ENCODE measurements at regions not wholly inside any gene's neighbourhood (a gene's known extent, or its start where the extent isn't known, plus 50 kb on each side); places are given as distances from the start of the nearest gene placed in this dataset.

GRCh38 chr13:91086936-91087716, 260.4 kb upstream of the MIR17HG start:
- no peak for DNase-seq

GRCh38 chr13:91097269-91097668, 250.2 kb upstream of the MIR17HG start:
- no peak for DNase-seq

DNA sequence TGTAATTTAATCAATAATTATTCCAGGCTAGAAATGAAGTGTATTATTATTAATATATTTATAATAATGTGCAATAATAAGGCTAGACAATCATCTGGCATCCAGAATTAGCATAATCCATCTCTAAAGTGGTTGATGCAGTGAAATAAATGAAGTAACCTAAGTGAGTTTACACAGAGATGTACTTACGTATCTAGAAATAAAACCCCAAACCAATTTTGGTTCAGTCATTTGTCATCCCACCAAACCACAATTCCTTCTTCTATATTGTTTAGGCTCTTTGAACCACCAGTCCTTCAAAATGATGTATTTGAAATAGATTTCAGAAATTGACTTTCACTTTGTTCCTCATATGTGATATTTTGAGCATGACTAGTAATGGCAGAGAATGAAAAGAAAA, 247.6 kb upstream of the MIR17HG start:
- no peak for DNase-seq

DNA sequence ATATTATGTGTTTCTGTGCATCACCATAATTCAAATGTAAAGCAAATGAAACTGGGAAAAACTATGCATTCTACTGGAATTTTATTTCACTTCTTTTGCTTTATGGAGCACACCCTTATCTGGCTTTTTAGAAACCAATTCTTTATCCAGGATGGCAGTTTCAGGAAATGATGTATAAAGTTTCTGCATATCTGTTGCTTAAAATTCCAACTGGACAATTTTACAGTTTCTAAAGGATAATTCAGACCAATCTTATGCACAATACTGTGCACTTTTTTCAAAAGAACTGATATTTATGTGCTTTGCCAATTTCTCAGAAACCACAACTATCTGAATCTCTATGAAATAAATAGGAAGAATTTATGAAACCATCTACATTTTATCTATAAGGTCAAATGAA, 246.5 kb upstream of the MIR17HG start:
- no peak for DNase-seq

- no peak for DNase-seq
Observed at GRCh38 chr13:91101381-91101780, 246.1 kb upstream of the MIR17HG start.

DNA sequence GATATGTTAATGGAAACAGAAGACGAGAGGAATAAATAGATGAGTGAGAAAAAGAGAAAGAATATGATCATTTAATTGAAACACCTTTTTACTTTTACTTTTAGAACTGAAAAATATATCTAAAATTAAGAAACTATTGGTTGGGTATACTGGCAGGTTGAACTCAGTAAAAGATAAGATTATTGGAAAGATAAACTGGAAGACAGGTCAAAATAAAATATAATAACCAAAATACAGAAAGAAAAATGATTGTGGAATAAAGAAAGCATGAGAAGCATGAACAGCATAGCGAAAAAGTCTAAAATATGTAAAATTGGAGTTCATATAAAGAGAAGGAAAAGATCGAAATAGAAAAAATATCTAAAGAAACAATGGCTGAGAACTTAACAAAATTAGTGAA, 242.2 kb upstream of the MIR17HG start:
- no peak for DNase-seq

DNA sequence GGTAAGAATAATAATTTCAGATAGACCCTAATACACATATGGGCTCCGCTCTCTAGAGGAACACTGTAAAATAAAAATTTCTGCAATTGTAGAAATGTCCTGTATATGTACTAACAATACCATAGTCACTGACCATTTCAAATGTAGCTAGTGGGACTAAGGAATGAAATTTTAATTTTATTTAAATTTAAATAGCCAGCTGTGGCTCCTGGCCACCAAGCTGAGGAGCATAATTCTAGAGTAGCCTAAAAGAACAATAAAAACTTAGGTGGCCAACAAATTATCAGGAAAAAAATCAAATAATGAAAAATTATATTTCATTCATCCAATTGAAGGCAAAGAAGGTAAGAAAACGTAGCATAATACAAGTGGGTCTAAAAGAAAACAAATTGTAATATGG, 240.9 kb upstream of the MIR17HG start:
- no peak for DNase-seq

DNA sequence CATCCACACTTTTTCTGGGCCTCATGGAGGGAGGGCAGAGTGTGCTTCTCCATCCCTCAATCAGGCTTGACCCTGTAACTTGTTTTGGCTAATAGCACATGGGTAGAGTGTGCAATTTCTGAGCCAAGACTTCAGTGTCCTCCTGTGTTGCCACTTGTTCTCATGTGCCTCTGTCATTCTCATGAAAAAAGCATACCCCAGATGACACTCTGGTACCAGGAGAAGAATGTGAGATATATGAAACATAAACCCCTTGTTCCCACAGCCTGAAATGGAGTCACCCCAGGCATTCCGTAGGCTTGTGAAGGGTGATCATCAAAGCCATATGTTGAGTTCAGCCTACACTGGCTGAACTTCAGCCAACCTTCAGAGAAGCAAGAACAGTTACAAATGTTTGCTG, 239.2 kb upstream of the MIR17HG start:
- DNase-seq: no peak

- no peak for DNase-seq
Observed at GRCh38 chr13:91111476-91112200, 235.8 kb upstream of the MIR17HG start.

DNA sequence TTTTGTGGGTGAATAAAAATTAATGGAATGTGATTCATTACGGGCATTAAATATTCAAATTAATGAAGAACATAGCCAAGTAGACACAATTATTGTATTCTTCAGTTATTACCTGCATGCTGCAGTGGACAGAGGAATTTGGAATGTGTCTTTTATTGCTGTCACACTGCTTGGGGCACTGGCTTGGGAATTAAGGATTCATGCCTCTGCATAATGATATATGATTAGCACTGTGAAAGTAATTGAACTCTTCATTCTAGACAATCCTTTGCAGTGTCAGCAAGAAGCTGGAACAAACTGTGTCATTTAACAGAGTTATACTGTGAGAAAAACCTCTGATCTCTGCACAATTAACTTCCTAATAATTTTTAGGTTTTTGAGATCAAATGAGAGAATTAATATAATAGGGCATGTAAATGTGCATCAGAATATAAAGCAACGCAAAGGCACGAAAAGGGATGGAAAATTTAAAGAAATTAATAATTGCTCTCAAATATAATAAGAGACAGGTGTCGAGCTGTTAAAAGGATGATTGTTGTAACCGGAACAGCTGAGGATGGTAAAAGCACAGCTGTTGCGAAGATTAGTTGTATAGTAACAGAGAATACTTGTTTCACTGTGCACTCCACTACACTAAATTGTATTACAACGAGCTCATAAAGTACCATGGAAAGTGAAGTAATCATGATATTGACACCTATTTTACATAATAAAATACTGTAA, 235.1 kb upstream of the MIR17HG start:
- DNase-seq: no peak

DNA sequence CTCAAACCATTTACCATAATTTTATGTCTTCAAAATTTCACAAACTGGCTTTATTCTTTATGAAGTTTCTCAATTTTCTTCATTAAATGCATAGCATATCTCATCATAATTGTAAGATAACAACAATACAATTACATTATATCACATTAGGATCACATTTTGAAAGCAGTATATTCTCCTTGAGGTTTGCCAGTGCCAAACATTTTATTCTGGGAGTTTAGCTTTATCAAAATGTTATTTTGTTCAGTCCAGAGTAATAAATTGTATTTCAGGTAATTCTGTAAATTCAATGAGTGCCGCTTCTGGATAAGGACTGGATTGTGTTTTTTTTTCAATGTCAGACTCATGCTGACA, 234.6 kb upstream of the MIR17HG start:
- DNase-seq: no peak

DNA sequence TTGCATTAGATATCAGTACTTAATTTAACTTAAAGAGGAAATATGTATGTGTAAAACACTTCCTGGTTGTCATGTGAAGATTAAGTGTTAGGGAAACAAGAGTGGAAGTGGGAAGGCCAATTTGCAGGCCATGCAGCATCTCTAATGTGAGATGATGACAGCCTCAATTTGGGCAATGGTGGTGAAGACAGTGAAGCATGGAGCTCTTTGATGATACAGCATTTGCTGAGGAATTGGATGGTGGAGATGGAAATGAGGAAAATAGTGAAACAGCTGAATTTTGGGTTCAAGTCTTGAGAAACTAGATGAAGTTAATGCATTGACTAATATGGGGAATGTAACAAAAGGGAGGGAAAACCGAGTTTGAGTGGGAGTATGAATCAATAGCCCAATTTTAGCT, 231.7 kb upstream of the MIR17HG start:
- no peak for DNase-seq

DNA sequence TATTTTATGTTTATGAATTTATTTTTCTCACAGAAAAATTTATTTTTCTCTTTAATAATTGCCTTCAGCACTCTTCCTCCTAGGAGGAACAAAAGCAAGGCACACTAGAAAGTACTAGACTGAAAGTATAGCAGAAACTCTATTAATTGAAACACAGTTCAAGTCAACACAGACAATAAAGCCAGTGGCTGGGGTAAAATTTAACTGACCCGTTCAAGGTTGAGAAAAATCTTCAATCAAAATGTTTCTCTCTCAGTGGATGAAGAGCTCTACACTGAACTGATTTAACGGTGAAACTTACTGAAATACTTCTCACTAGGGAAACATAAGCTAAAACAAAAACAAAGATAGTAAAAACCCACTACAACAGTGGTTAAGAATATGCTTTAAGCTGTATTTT, 230.1 kb upstream of the MIR17HG start:
- no peak for DNase-seq

GRCh38 chr13:91119643-91120042, 227.8 kb upstream of the MIR17HG start:
- no peak for DNase-seq

GRCh38 chr13:91122766-91123165, 224.7 kb upstream of the MIR17HG start:
- DNase-seq: no peak

GRCh38 chr13:91123456-91124127, 223.9 kb upstream of the MIR17HG start:
- no peak for DNase-seq

GRCh38 chr13:91126806-91127205, 220.7 kb upstream of the MIR17HG start:
- DNase-seq: no peak

GRCh38 chr13:91127995-91128394, 219.5 kb upstream of the MIR17HG start:
- DNase-seq: no peak

DNA sequence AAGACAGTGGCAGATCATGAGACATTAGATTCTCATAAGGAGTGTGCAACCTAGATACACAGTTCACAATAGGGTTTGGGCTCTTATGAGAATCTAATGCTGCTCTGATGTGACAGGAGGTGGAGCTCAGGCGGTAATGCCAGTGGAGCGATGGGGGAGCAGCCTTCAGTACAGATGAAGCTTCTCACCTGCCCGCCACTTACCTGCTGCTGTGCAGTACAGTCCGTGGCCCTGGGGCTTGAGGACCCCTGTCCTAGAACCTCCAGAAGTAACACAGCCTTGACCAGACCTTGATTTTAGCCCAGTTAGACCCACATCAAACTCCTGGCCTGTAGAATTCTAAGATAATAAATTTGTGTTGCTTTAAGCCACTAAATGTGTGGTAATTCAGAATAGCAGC, 215.1 kb upstream of the MIR17HG start:
- no peak for DNase-seq

DNA sequence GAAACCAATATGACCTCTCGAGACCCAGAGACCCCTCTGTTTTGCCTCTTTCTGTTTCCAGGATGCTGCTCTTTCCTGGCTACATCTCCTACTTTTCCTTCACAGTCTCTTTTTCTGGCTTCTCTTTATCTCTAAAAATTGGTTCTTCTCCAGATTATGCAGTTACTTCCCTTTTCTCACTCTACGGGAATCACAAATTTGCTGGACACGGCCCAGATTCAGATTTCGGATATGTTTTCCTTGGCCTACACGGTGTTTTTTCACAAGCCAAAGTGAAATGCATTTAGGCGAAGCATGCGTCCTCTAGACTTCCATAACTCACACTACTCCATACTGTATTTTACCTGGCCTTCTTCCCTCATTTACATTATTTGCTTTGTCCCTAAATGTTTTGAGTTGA, 214.7 kb upstream of the MIR17HG start:
- DNase-seq: no peak

- DNase-seq: no peak
Observed at GRCh38 chr13:91133941-91134802, 213.3 kb upstream of the MIR17HG start.

DNA sequence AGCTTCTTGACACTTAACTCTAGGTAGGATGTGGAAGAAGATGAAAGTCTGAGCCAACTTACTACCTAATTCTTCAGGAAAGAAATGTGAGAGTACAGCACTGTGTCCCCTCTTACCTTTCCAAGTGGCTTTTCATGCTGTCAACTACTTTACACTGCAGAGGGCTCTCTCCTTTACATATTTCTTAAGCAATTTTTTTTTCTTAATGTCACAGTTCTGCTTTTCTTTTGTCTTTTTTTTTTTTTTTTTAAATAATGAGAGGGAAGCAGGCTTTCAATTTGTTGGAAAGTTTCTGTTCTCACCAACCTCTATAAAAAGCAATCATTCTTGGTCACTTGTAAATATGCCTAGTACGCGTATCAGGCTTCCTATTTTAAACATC, 212.7 kb upstream of the MIR17HG start:
- DNase-seq: no peak

Measured in effector CD8-positive, alpha-beta T cell (primary cell).